Upper lobe of left lung (tissue), 6 donors: ENCODE measurements at regions not wholly inside any gene's neighbourhood (a gene's known extent, or its start where the extent isn't known, plus 50 kb on each side); places are given as distances from the start of the nearest gene placed in this dataset.

ENCODE experiments used
- ATAC-seq, 2 donors: fragments of 200-7000 bp; cut with Tn5 transposase; one replicate each; pipeline ENCODE4 v1.9.1; 2022; ENCODE audit warnings: mild to moderate bottlenecking in 2 of 2, moderate library complexity in 2 of 2; ENCODE audit not compliant: low FRiP score in 2 of 2
- DNase-seq, 2 donors: peaks; one replicate each; pipeline ENCODE4 v3.0.0-alpha.2; 2019 to 2020
- H3K27ac ChIP-seq, 4 donors: fragments of 200-600 bp; sonication (generic); one replicate each; pipeline ENCODE4 v1.5.1; 2016 to 2019
- H3K27me3 ChIP-seq, 4 donors: fragments of 200-600 bp; sonication (generic); one replicate each; pipeline ENCODE4 v1.5.1; 2017 to 2019
- H3K36me3 ChIP-seq, 4 donors: fragments of 200-600 bp; sonication (generic); one replicate each; pipeline ENCODE4 v1.5.1; 2016 to 2019
- H3K4me1 ChIP-seq, 4 donors: fragments of 200-600 bp; sonication (generic); one replicate each; pipeline ENCODE4 v1.5.1; 2018 to 2019
- H3K4me3 ChIP-seq, 4 donors: fragments of 200-600 bp; sonication (generic); one replicate each; pipeline ENCODE4 v1.5.1; 2017 to 2019; ENCODE audit warnings: mild to moderate bottlenecking in 2 of 4, moderate library complexity in 1 of 4
- H3K9me3 ChIP-seq, 4 donors: fragments of 200-600 bp; sonication (generic); one replicate each; pipeline ENCODE4 v1.5.1; 2018 to 2019
- EP300 ChIP-seq, 4 donors: sonication (generic); formaldehyde crosslinking; IDR thresholded peaks; one replicate each; pipeline ENCODE4 v1.5.1; 2017; ENCODE audit warnings: antibody characterized with exemption in 4 of 4, control low read depth in 2 of 4
- POLR2A ChIP-seq, 4 donors: fragments of 450-650 bp; IDR thresholded peaks; one replicate each; pipeline ENCODE4 v1.5.1; 2016 to 2017; ENCODE audit warnings: antibody characterized with exemption in 4 of 4, mild to moderate bottlenecking in 2 of 4
- POLR2AphosphoS5 ChIP-seq, 2 donors: sonication (generic); formaldehyde crosslinking; IDR thresholded peaks; one replicate each; pipeline ENCODE4 v1.5.1; 2017; ENCODE audit warnings: antibody characterized with exemption in 2 of 2
- WGBS, 2 donors: methylation state at CpG; one replicate each; pipeline ENCODE4 v1.1.5; 2017 to 2018; 5-methylcytosine and 5-hydroxymethylcytosine counted together
- small RNA-seq, 4 donors: library from RNA; depleted of rRNA; stranded (forward); fragments of <200 nt; gene quantifications; one replicate each; pipeline ENCODE3, GENCODE V24; 2016
- TF ChIP-seq, protein P1 (sequence below), 6 experiments: fragments of 450-650 bp in 4 of 6; fragments of 200-600 bp in 2 of 6; sonication (generic) in 2 of 6; IDR thresholded peaks; one replicate each; pipeline ENCODE4 v1.5.1; 2016 to 2019; ENCODE audit warnings: antibody characterized with exemption in 6 of 6
- donor health status: DM: no; HTN: no; CAD: no; lungs with moderate emphysema.
- donor health status: DM: no; HTN: yes; CAD: no; lungs with severe emphysema.

DNA sequence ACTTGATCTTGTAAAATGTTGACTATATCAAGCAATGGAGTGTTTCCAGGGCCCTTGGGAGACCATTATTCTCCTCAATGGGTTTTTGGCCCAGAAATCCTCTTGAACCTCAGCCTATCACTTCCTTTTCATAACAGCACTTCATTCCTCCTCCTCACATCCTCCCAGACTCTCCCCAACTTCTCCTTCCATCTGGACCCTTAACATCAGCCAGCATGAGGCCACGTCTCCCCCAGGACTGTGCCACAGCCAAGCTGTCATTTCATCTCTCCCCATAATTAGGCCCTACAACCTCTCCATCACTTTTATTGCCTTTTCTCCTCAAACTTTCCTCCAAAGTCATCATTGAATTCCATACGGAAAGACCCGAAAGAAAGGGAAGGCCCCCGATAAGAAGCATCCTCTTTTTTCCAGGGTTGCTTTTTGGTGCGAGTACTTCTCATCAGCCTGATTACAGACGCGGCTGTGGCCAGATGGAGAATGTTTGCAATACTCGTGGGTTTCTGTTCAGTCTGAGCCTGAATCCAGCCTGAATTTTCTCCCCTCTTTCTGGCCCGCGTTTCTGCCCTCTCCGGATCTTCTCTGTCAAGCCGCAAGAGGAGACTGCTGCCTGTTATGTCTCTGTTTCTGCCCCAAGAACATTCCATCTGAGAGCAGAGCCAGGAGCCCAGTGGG lies 52.7 kb upstream of the SLC25A33 start:
- TF ChIP-seq, protein P1, sequence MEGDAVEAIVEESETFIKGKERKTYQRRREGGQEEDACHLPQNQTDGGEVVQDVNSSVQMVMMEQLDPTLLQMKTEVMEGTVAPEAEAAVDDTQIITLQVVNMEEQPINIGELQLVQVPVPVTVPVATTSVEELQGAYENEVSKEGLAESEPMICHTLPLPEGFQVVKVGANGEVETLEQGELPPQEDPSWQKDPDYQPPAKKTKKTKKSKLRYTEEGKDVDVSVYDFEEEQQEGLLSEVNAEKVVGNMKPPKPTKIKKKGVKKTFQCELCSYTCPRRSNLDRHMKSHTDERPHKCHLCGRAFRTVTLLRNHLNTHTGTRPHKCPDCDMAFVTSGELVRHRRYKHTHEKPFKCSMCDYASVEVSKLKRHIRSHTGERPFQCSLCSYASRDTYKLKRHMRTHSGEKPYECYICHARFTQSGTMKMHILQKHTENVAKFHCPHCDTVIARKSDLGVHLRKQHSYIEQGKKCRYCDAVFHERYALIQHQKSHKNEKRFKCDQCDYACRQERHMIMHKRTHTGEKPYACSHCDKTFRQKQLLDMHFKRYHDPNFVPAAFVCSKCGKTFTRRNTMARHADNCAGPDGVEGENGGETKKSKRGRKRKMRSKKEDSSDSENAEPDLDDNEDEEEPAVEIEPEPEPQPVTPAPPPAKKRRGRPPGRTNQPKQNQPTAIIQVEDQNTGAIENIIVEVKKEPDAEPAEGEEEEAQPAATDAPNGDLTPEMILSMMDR (IDR thresholded peaks at IDR 0.05): no peak
- no peak for TF ChIP-seq POLR2AphosphoS5 (IDR thresholded peaks at IDR 0.05)
- TF ChIP-seq POLR2A (IDR thresholded peaks at IDR 0.05): no peak
- TF ChIP-seq EP300 (IDR thresholded peaks at IDR 0.05): no peak
- Histone ChIP-seq H3K27ac (peak overlapping the region in 1 of 4 donors; percentile 24), H3K36me3 (no peaks in the 10 kb centered on the region), H3K4me1 (no peaks in the 10 kb centered on the region), H3K4me3 (no peak overlapping the region), H3K9me3 (no peaks in the 10 kb centered on the region), H3K27me3 (no peaks in the 10 kb centered on the region)
- DNase-seq (no peak), ATAC-seq (no peak)
- 68 to 77% methylated on average over 12 of the region's 12 CpGs for WGBS, 2 donors

Small RNA genes lying in the stretch of these regions (small RNA-seq; reads per million reads assigned to genes)
- 0 reads per million in 4 donors for gene RNA5SP40
